ENCODE measurements at regions not wholly inside any gene's neighbourhood (a gene's known extent, or its start where the extent isn't known, plus 50 kb on each side); places are given as distances from the start of the nearest gene placed in this dataset.
"Not testable (repeated sequence)": the region's sequence is repeated elsewhere in the genome, so short reads cannot be mapped to it uniquely, and the experiment has no call there.

- DNase-seq (ENCODE audit: low spot score) = no peak
These were observed 273.0 kb upstream of the NFIA start for GRCh38 chr1:60809204-60809980.

- no peak for DNase-seq (ENCODE audit: low spot score)
These were observed 273.7 kb upstream of the NFIA start for GRCh38 chr1:60808676-60809075.

GRCh38 chr1:60802884-60803283 is 279.5 kb upstream of the NFIA start:
- no peak for DNase-seq (ENCODE audit: low spot score)

- no peak for DNase-seq (ENCODE audit: low spot score)
These were observed 285.0 kb upstream of the NFIA start for GRCh38 chr1:60797351-60797750.

- no peak for DNase-seq (ENCODE audit: low spot score)
These were observed 291.1 kb upstream of the NFIA start for GRCh38 chr1:60791226-60791625.

- DNase-seq (ENCODE audit: low spot score) = not testable (repeated sequence)
These were observed 309.3 kb upstream of the NFIA start for GRCh38 chr1:60773099-60773498.

- no peak for DNase-seq (ENCODE audit: low spot score)
These were observed 313.3 kb upstream of the NFIA start for GRCh38 chr1:60769082-60769481.

GRCh38 chr1:60765204-60765603 is 317.2 kb upstream of the NFIA start:
- DNase-seq (ENCODE audit: low spot score) = no peak

GRCh38 chr1:60764489-60764888 is 317.9 kb upstream of the NFIA start:
- no peak for DNase-seq (ENCODE audit: low spot score)

- DNase-seq (ENCODE audit: low spot score) = no peak
These were observed 318.6 kb upstream of the NFIA start for GRCh38 chr1:60763741-60764140.

- DNase-seq (ENCODE audit: low spot score) = no peak
These were observed 319.4 kb upstream of the NFIA start for GRCh38 chr1:60762911-60763310.

GRCh38 chr1:60762176-60762575 is 320.2 kb upstream of the NFIA start:
- no peak for DNase-seq (ENCODE audit: low spot score)

- DNase-seq (ENCODE audit: low spot score) = no peak
These were observed 323.1 kb upstream of the NFIA start for GRCh38 chr1:60759291-60759690.

GRCh38 chr1:60757485-60757884 is 324.9 kb upstream of the NFIA start:
- no peak for DNase-seq (ENCODE audit: low spot score)

- no peak for DNase-seq (ENCODE audit: low spot score)
These were observed 329.1 kb upstream of the NFIA start for GRCh38 chr1:60753036-60753900.

GRCh38 chr1:60751306-60751705 is 331.1 kb upstream of the NFIA start:
- DNase-seq (ENCODE audit: low spot score) = no peak

GRCh38 chr1:60747353-60747752 is 335.0 kb upstream of the NFIA start:
- no peak for DNase-seq (ENCODE audit: low spot score)

GRCh38 chr1:60746278-60746791 is 336.0 kb upstream of the NFIA start:
- no peak for DNase-seq (ENCODE audit: low spot score)

GRCh38 chr1:60745484-60745883 is 336.9 kb upstream of the NFIA start:
- DNase-seq (ENCODE audit: low spot score) = no peak

GRCh38 chr1:60742339-60742738 is 340.0 kb upstream of the NFIA start:
- DNase-seq (ENCODE audit: low spot score) = no peak

GRCh38 chr1:60740154-60740553 is 342.2 kb upstream of the NFIA start:
- DNase-seq (ENCODE audit: low spot score) = no peak

GRCh38 chr1:60739729-60740128 is 342.6 kb upstream of the NFIA start:
- DNase-seq (ENCODE audit: low spot score) = no peak

- DNase-seq (ENCODE audit: low spot score) = no peak
These were observed 349.4 kb upstream of the NFIA start for GRCh38 chr1:60732977-60733401.
